Endothelial cell of umbilical vein (primary cell): ENCODE measurements at regions not wholly inside any gene's neighbourhood (a gene's known extent, or its start where the extent isn't known, plus 50 kb on each side); places are given as distances from the start of the nearest gene placed in this dataset.
A peak's percentile ranks its signal among the peaks of the same experiment; 100 is the strongest.

Source experiments
- BruUV-seq: library from RNA; stranded (reverse); fragments of 400-500 nt; replicated peaks from 2 replicates; lab custom pipeline; 2021; lab: Mats Ljungman, UMichigan
- CTCF ChIA-PET: fragments of 300-600, 350-600 bp; sonication (Branson Sonifier 250); formaldehyde crosslinking; loops from one replicate; lab custom pipeline; 2021; ENCODE audit warnings: antibody characterized with exemption, inconsistent platforms; lab: Charles Lee
- POLR2A ChIA-PET: fragments of 300-600, 350-600 bp; sonication (Branson Sonifier 250); formaldehyde crosslinking; loops from one replicate; lab custom pipeline; 2021; ENCODE audit warnings: antibody characterized with exemption, inconsistent platforms; lab: Charles Lee
- DNase-seq: peaks from one replicate; pipeline ENCODE4 v3.0.0-alpha.2; 2011; ENCODE audit warnings: low read depth, low spot score
- FAIRE-seq: peaks from 2 replicates; lab custom pipeline; 2011; peaks lifted over from hg19 to GRCh38; lab: Jason Lieb, UNC
- H2AFZ ChIP-seq: 2 replicates; pipeline ENCODE4 v1.6.0; 2012; ENCODE audit warnings: low read depth, low read length, control low read depth, inconsistent platforms
- H3K27ac ChIP-seq: 2 replicates; pipeline ENCODE4 v1.5.1; 2011; ENCODE audit warnings: low read depth, mild to moderate bottlenecking, control low read depth, low read length, moderate library complexity; ENCODE audit not compliant: insufficient read depth
- H3K27me3 ChIP-seq, 2 experiments: 2 replicates each; pipeline versions ENCODE4 v1.6.0 to v1.6.1; 2011; ENCODE audit warnings: low read length in 2 of 2, mixed read lengths in 1 of 2; ENCODE audit not compliant: control insufficient read depth in 2 of 2, insufficient read depth in 2 of 2
- H3K36me3 ChIP-seq, 2 experiments: 2 replicates in 1 of 2; 3 replicates in 1 of 2; pipeline ENCODE4 v1.5.1; 2011; ENCODE audit warnings: low read length in 2 of 2, mild to moderate bottlenecking in 1 of 2, moderate library complexity in 1 of 2; ENCODE audit not compliant: control insufficient read depth in 2 of 2, insufficient read depth in 2 of 2; ENCODE audit errors: extremely low read depth in 1 of 2
- H3K4me1 ChIP-seq: 3 replicates; pipeline ENCODE4 v1.5.1; 2011; ENCODE audit warnings: mild to moderate bottlenecking, low read length; ENCODE audit not compliant: control insufficient read depth, insufficient read depth; ENCODE audit errors: extremely low read depth
- H3K4me2 ChIP-seq: 2 replicates; pipeline ENCODE4 v1.6.1; 2011; ENCODE audit warnings: low read length, control low read depth, mixed read lengths; ENCODE audit not compliant: insufficient read depth
- H3K4me3 ChIP-seq, 3 experiments: fragments of 200-600 bp in 1 of 3; sonication (generic), shearing (Covaris generic) in 1 of 3; replicated peaks in 1 of 3; 2 replicates each; pipeline ENCODE4 v1.5.1; 2011 to 2016; ENCODE audit warnings: control low read depth in 3 of 3, low read length in 3 of 3, mild to moderate bottlenecking in 2 of 3, inconsistent platforms in 1 of 3, low read depth in 1 of 3, moderate library complexity in 1 of 3; ENCODE audit not compliant: insufficient read depth in 1 of 3
- H3K79me2 ChIP-seq: 2 replicates; pipeline ENCODE4 v1.6.0; 2012; ENCODE audit warnings: low read length, inconsistent platforms; ENCODE audit not compliant: control insufficient read depth, insufficient read depth
- H3K9ac ChIP-seq: replicated peaks from 2 replicates; pipeline ENCODE3; 2011; ENCODE audit warnings: low read length, control low read depth; ENCODE audit not compliant: insufficient read depth; ENCODE audit errors: extremely low read depth
- H3K9me1 ChIP-seq: replicated peaks from 3 replicates; pipeline ENCODE4 v1.6.0; 2011; ENCODE audit warnings: mild to moderate bottlenecking, low read length; ENCODE audit not compliant: control insufficient read depth, insufficient read depth; ENCODE audit errors: extremely low read depth
- H3K9me3 ChIP-seq: replicated peaks from 2 replicates; pipeline ENCODE4 v1.5.1; 2012; ENCODE audit warnings: low read length, inconsistent platforms; ENCODE audit not compliant: control insufficient read depth, insufficient read depth
- H4K20me1 ChIP-seq: replicated peaks from 2 replicates; pipeline ENCODE3; 2011; ENCODE audit warnings: mild to moderate bottlenecking, low read length; ENCODE audit not compliant: control insufficient read depth, insufficient read depth; ENCODE audit errors: extremely low read depth
- EZH2 ChIP-seq: IDR thresholded peaks from 2 replicates; pipeline ENCODE4 v1.6.1; 2012; ENCODE audit warnings: borderline replicate concordance, low read depth, mild to moderate bottlenecking, moderate library complexity, low read length, inconsistent platforms; ENCODE audit not compliant: severe bottlenecking
- JUN ChIP-seq: IDR thresholded peaks from 2 replicates; pipeline ENCODE4 v1.6.1; 2011; ENCODE audit warnings: borderline replicate concordance, low read depth; ENCODE audit not compliant: insufficient read length, insufficient read depth
- MYC ChIP-seq: IDR thresholded peaks from one replicate; pipeline ENCODE4 v1.6.1; 2011; ENCODE audit warnings: mild to moderate bottlenecking, low read depth, low read length
- dilution Hi-C: fragments of 300-500 bp; cut with MboI; formaldehyde crosslinking; loops from one replicate; pipeline ENCODE4 v1.15.0; 2019; ENCODE audit warnings: low sequenced_read_pairs; ENCODE audit not compliant: extremely low pct_ligation_motif_present
- intact Hi-C: fragments of 100-400 bp; cut with micrococcal nuclease; formaldehyde crosslinking; loops from one replicate; pipeline ENCODE4 v1.10.0; 2022
- TF ChIP-seq, protein P1 (sequence below), 2 donors: IDR thresholded peaks; 1 replicate in 1 of 2; 2 replicates in 1 of 2; pipeline ENCODE4 v1.5.1; 2011; ENCODE audit warnings: low read length in 2 of 2, mild to moderate bottlenecking in 2 of 2, moderate library complexity in 2 of 2, control low read depth in 1 of 2, inconsistent platforms in 1 of 2, low read depth in 1 of 2; ENCODE audit not compliant: insufficient read depth in 1 of 2; ENCODE audit errors: extremely low read depth in 1 of 2

DNA sequence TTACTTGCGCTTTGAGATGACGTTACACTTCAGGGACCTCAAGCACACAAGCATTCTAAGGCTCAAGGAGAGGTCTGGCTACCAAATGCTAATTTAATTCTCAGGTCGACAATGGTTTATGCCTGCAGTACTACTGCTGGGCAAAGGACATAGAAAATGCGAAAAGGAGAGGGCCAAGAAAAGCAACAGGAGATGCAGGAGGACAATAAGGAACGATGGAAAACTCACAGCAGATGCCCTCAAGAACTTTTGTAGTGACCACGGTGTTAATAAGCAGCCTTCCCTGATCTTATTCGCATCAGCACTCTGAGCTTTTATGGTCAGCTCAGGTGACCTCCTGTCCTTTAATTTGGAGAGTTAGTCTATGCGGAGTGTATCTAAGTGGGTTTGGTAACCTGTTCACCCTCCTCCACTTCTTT, 146.3 kb downstream of the GPR85 start:
- Histone ChIP-seq H4K20me1 (no peaks in the 10 kb centered on the region), H3K9me1 (no peaks in the 10 kb centered on the region), H3K79me2 (no peaks in the 10 kb centered on the region), H3K4me1 (peaks cover 11% of the 10 kb centered on the region), H3K27ac (peak overlapping the region; percentile 27), H3K9ac (peak overlapping the region; percentile 74), H3K4me2 (peak overlapping the region; percentile 76), H2AFZ (peak overlapping the region; percentile 81), H3K9me3 (no peaks in the 10 kb centered on the region), H3K27me3 (peaks cover 3 to 4% of the 10 kb centered on the region in 2 experiments), H3K4me3 (peak overlapping the region; percentile 36 to 74 (median 74)), H3K36me3 (peaks cover 0 to 2% of the 10 kb centered on the region in 2 experiments)
- CTCF ChIA-PET = interaction anchor here (0.6 to 0.9 kb wide), 4 partner anchors 39 to 482 kb away, joined by 3 to 5 read pairs (median 4); no protein-coding TSS in a partner anchor
- no TSS peak for BruUV-seq
- dilution Hi-C loops (no loop called here), intact Hi-C loops (no loop called here)
- TF ChIP-seq JUN (no peak), MYC (no peak), EZH2 (no peak)
- TF ChIP-seq, protein P1, sequence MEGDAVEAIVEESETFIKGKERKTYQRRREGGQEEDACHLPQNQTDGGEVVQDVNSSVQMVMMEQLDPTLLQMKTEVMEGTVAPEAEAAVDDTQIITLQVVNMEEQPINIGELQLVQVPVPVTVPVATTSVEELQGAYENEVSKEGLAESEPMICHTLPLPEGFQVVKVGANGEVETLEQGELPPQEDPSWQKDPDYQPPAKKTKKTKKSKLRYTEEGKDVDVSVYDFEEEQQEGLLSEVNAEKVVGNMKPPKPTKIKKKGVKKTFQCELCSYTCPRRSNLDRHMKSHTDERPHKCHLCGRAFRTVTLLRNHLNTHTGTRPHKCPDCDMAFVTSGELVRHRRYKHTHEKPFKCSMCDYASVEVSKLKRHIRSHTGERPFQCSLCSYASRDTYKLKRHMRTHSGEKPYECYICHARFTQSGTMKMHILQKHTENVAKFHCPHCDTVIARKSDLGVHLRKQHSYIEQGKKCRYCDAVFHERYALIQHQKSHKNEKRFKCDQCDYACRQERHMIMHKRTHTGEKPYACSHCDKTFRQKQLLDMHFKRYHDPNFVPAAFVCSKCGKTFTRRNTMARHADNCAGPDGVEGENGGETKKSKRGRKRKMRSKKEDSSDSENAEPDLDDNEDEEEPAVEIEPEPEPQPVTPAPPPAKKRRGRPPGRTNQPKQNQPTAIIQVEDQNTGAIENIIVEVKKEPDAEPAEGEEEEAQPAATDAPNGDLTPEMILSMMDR (IDR thresholded peaks at IDR 0.05; ENCODE audit: extremely low read depth in 1 of 2, insufficient read depth in 1 of 2, low read depth in 1 of 2, low read length in 2 of 2) = no peak
- FAIRE-seq = no peak
- POLR2A ChIA-PET = interaction anchor here (0.9 to 1.1 kb wide), 2 partner anchors 150 to 490 kb away, joined by 3 read pairs; partner anchors contain the start of genes IFRD1 and TMEM168
- no peak for DNase-seq
